Esophagus muscularis mucosa (tissue), 4 donors: ENCODE measurements at regions not wholly inside any gene's neighbourhood (a gene's known extent, or its start where the extent isn't known, plus 50 kb on each side); places are given as distances from the start of the nearest gene placed in this dataset.

ENCODE experiments used
- DNase-seq: peaks from one replicate; pipeline ENCODE4 v3.0.0-alpha.2; 2017; ENCODE audit errors: extremely low spot score
- H3K27ac ChIP-seq, 4 donors: fragments of 200-600 bp; sonication (generic); replicated peaks in 1 of 4; 1 replicate in 3 of 4; 2 replicates in 1 of 4; pipeline ENCODE4 v1.5.1; 2016 to 2019; ENCODE audit warnings: mild to moderate bottlenecking in 1 of 4
- H3K27me3 ChIP-seq, 4 donors: fragments of 200-600 bp; sonication (generic); one replicate each; pipeline versions ENCODE4 v1.5.1 to v1.6.0; 2016 to 2019
- H3K36me3 ChIP-seq, 4 donors: fragments of 200-600 bp; sonication (generic); one replicate each; pipeline ENCODE4 v1.5.1; 2016 to 2019
- H3K4me1 ChIP-seq, 4 donors: fragments of 200-600 bp; sonication (generic); one replicate each; pipeline ENCODE4 v1.5.1; 2016 to 2019
- H3K4me3 ChIP-seq, 4 donors: fragments of 200-600 bp; sonication (generic); 1 replicate in 2 of 4; 2 replicates in 2 of 4; pipeline ENCODE4 v1.5.1; 2016 to 2019; ENCODE audit warnings: mild to moderate bottlenecking in 4 of 4, moderate library complexity in 1 of 4
- H3K9me3 ChIP-seq, 4 donors: fragments of 200-600 bp; sonication (generic); 1 replicate in 3 of 4; 2 replicates in 1 of 4; pipeline ENCODE4 v1.5.1; 2016 to 2019
- CTCF ChIP-seq, 3 experiments: fragments of 200-600 bp in 2 of 3; fragments of 450-650 bp in 1 of 3; sonication (generic) in 2 of 3; IDR thresholded peaks; one replicate each; pipeline ENCODE4 v1.5.1; 2017 to 2019; ENCODE audit warnings: antibody characterized with exemption in 3 of 3, mild to moderate bottlenecking in 2 of 3, moderate library complexity in 1 of 3
- EP300 ChIP-seq: sonication (generic); formaldehyde crosslinking; IDR thresholded peaks from one replicate; pipeline ENCODE4 v1.6.1; 2017; ENCODE audit warnings: antibody characterized with exemption
- POLR2A ChIP-seq: fragments of 450-650 bp; IDR thresholded peaks from one replicate; pipeline ENCODE4 v1.6.1; 2017; ENCODE audit warnings: antibody characterized with exemption, moderate library complexity, mild to moderate bottlenecking, low read depth
- POLR2AphosphoS5 ChIP-seq, 2 donors: sonication (generic); formaldehyde crosslinking; IDR thresholded peaks; one replicate each; pipeline ENCODE4 v1.6.1; 2017; ENCODE audit warnings: antibody characterized with exemption in 2 of 2
- WGBS: methylation state at CpG from one replicate; pipeline ENCODE4 v1.1.5; 2018; 5-methylcytosine and 5-hydroxymethylcytosine counted together
- intact Hi-C: fragments of 100-400 bp; cut with DNase I; formaldehyde crosslinking; loops from one replicate; pipeline ENCODE4 v1.15.1; 2023

GRCh38 chr6:145546265-145546664 is 189.1 kb downstream of the EPM2A start:
- Histone ChIP-seq H3K9me3 (no peaks in the 10 kb centered on the region), H3K4me1 (no peaks in the 10 kb centered on the region), H3K27me3 (no peaks in the 10 kb centered on the region), H3K36me3 (no peaks in the 10 kb centered on the region), H3K4me3 (no peak overlapping the region), H3K27ac (no peak overlapping the region)
- intact Hi-C loops: no loop called here
- no peak for DNase-seq
- TF ChIP-seq EP300: no peak
- TF ChIP-seq POLR2A: no peak
- no peak for TF ChIP-seq POLR2AphosphoS5 (IDR thresholded peaks at IDR 0.05)
- no peak for TF ChIP-seq CTCF (IDR thresholded peaks at IDR 0.05)

- Histone ChIP-seq H3K27ac (no peak overlapping the region), H3K9me3 (no peaks in the 10 kb centered on the region), H3K4me3 (no peak overlapping the region), H3K4me1 (no peaks in the 10 kb centered on the region), H3K36me3 (no peaks in the 10 kb centered on the region), H3K27me3 (no peaks in the 10 kb centered on the region)
- intact Hi-C loops: no loop called here
- TF ChIP-seq EP300: no peak
- TF ChIP-seq CTCF (IDR thresholded peaks at IDR 0.05): no peak
- no peak for TF ChIP-seq POLR2A
- TF ChIP-seq POLR2AphosphoS5 (IDR thresholded peaks at IDR 0.05): no peak
- no peak for DNase-seq
- 93% methylated on average over 4 of the region's 4 CpGs for WGBS
Measured at GRCh38 chr6:145547594-145548335, 187.6 kb downstream of the EPM2A start.

- H3K27me3 ChIP-seq: no peaks in the 10 kb centered on the region
- intact Hi-C loops: no loop called here
- H3K4me3 ChIP-seq: no peak overlapping the region
- no peaks in the 10 kb centered on the region for H3K36me3 ChIP-seq
- no peaks in the 10 kb centered on the region for H3K9me3 ChIP-seq
- H3K27ac ChIP-seq: no peak overlapping the region
- H3K4me1 ChIP-seq: no peaks in the 10 kb centered on the region
- no peak for DNase-seq
- WGBS: 57% methylated on average over 3 of the region's 3 CpGs
- TF ChIP-seq EP300: no peak
- no peak for TF ChIP-seq POLR2AphosphoS5 (IDR thresholded peaks at IDR 0.05)
- TF ChIP-seq CTCF (IDR thresholded peaks at IDR 0.05): no peak
- no peak for TF ChIP-seq POLR2A
Measured at GRCh38 chr6:145548933-145549648, 186.2 kb downstream of the EPM2A start.

- H3K9me3 ChIP-seq: no peaks in the 10 kb centered on the region
- H3K27ac ChIP-seq: no peak overlapping the region
- H3K36me3 ChIP-seq: no peaks in the 10 kb centered on the region
- no peaks in the 10 kb centered on the region for H3K27me3 ChIP-seq
- TF ChIP-seq POLR2A (no peak), CTCF (IDR thresholded peaks at IDR 0.05) (no peak), EP300 (no peak), POLR2AphosphoS5 (IDR thresholded peaks at IDR 0.05) (no peak)
- peaks cover 3 to 11% (median 7%) of the 10 kb centered on the region in 4 donors for H3K4me1 ChIP-seq
- intact Hi-C loops: no loop called here
- no peak overlapping the region for H3K4me3 ChIP-seq
- no peak for DNase-seq
Measured at GRCh38 chr6:145551164-145551563, 184.2 kb downstream of the EPM2A start.
